Progenitor cell of endocrine pancreas (in vitro differentiated cells): ENCODE measurements at regions not wholly inside any gene's neighbourhood (a gene's known extent, or its start where the extent isn't known, plus 50 kb on each side); places are given as distances from the start of the nearest gene placed in this dataset.

Source experiments
- DNase-seq: peaks from one replicate; pipeline ENCODE4 v3.0.0; 2021; ENCODE audit warnings: low spot score; ENCODE audit not compliant: unreplicated experiment
- H3K27ac Mint-ChIP-seq: 2 replicates; pipeline ENCODE4 v1.8.0; 2021; ENCODE audit warnings: mild to moderate bottlenecking, moderate library complexity, mixed read lengths
- H3K27me3 Mint-ChIP-seq: 2 replicates; pipeline ENCODE4 v1.8.0; 2021; ENCODE audit warnings: mixed read lengths
- H3K36me3 Mint-ChIP-seq: 2 replicates; pipeline ENCODE4 v1.8.0; 2022; ENCODE audit warnings: mixed read lengths; ENCODE audit not compliant: insufficient read depth
- H3K4me1 Mint-ChIP-seq: 2 replicates; pipeline ENCODE4 v1.8.0; 2021; ENCODE audit warnings: low read depth, mixed read lengths
- H3K4me3 Mint-ChIP-seq: 2 replicates; pipeline ENCODE4 v1.8.0; 2021; ENCODE audit warnings: low read depth, mild to moderate bottlenecking, moderate library complexity, mixed read lengths
- H3K9me3 Mint-ChIP-seq: 2 replicates; pipeline ENCODE4 v1.8.0; 2021; ENCODE audit warnings: low read depth, mixed read lengths
- TF ChIP-seq, protein P1 (sequence below): fragments of 200-600 bp; sonication (generic); IDR thresholded peaks from one replicate; pipeline ENCODE4 v1.5.0; 2021; ENCODE audit warnings: antibody characterized with exemption, mild to moderate bottlenecking; ENCODE audit not compliant: unreplicated experiment

DNA sequence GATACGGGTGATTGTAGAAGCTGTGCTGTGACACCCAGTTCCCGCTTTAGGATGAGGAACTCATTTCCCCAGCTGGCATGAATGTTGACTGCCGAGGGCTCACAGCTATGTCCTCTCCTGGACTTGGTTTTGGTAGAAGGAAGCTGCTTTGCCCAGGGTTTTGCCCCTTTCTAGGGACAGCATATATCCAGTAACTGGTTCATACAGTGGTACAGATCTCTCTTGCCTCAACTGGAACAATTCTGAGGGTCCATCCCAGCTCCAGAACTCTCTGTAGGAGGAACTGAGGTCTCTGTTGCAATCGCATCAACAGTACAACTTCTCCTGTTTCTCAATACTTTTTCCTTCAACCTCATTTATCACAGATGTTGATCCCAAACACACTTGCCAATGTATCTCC, 54.5 kb upstream of the FNDC3B start:
- H3K27ac Mint-ChIP-seq, result no peak overlapping the region
- H3K9me3 Mint-ChIP-seq, result no peaks in the 10 kb centered on the region
- no peaks in the 10 kb centered on the region for H3K36me3 Mint-ChIP-seq
- H3K4me3 Mint-ChIP-seq, result no peak overlapping the region
- DNase-seq, result no peak
- H3K27me3 Mint-ChIP-seq, result no peaks in the 10 kb centered on the region
- peaks cover 8% of the 10 kb centered on the region for H3K4me1 Mint-ChIP-seq
- TF ChIP-seq, protein P1, sequence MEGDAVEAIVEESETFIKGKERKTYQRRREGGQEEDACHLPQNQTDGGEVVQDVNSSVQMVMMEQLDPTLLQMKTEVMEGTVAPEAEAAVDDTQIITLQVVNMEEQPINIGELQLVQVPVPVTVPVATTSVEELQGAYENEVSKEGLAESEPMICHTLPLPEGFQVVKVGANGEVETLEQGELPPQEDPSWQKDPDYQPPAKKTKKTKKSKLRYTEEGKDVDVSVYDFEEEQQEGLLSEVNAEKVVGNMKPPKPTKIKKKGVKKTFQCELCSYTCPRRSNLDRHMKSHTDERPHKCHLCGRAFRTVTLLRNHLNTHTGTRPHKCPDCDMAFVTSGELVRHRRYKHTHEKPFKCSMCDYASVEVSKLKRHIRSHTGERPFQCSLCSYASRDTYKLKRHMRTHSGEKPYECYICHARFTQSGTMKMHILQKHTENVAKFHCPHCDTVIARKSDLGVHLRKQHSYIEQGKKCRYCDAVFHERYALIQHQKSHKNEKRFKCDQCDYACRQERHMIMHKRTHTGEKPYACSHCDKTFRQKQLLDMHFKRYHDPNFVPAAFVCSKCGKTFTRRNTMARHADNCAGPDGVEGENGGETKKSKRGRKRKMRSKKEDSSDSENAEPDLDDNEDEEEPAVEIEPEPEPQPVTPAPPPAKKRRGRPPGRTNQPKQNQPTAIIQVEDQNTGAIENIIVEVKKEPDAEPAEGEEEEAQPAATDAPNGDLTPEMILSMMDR, result no peak

DNA sequence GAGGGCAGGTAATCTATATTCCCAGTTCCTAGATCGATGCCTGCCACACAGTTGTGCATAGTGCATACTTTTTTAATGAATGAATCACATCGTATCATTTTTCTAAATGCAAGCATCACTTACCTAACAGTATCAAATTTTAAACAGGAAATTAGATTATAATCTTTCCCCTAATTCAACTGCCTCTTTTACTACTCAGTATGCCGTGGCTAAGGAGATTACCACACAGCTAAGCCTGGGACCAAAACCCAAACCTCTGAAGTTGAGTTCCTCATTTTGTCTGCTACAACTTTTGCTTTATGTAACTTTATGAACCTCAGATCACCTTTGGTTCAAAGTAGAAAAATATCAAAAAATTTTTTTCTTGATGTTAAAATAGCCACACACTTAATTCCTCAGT, 53.2 kb upstream of the FNDC3B start:
- H3K4me3 Mint-ChIP-seq, result no peak overlapping the region
- peaks cover 3% of the 10 kb centered on the region for H3K9me3 Mint-ChIP-seq
- no peak overlapping the region for H3K27ac Mint-ChIP-seq
- TF ChIP-seq, protein P1, result no peak
- no peak for DNase-seq
- peaks cover 1% of the 10 kb centered on the region for H3K36me3 Mint-ChIP-seq
- no peaks in the 10 kb centered on the region for H3K27me3 Mint-ChIP-seq
- peaks cover under 1% of the 10 kb centered on the region for H3K4me1 Mint-ChIP-seq

DNA sequence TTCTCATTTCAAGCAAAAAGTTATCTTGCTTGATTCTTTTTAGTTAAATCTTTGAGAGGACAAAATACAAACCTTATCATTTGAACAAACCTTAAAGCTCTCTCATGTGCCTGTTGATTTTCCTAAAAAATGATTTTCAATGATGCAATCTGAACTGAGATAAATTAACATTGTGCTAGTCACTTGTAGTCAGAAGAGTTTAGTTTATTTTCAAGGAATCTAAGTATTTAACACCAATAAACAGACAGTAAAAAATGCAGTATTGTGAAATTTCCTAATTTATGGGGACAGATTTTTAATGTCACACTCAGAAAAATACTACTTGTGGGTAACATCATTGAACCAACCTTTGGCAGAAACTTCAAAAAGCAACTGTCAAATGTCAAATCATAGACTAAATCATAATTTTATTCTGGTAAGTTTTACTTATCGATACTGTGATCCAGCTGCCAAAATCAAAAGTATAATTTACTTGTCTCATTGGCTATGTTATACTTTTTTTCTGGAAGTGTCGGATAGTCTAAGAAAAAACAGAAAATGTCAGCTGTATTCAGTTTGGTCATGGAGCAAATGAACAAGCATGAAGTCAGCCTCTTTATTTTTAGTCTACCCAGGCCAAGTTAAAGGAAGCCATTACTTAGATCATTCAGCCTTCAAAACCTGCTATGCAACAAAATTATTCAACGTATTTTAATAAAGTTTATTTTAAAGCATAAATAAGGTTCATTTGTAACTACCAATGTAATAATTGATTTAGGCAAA, 52.4 kb upstream of the FNDC3B start:
- Mint-ChIP-seq H3K27me3 (no peaks in the 10 kb centered on the region), H3K27ac (no peak overlapping the region), H3K9me3 (peaks cover 3% of the 10 kb centered on the region), H3K4me1 (peaks cover 2% of the 10 kb centered on the region), H3K36me3 (peaks cover 1% of the 10 kb centered on the region), H3K4me3 (no peak overlapping the region)
- no peak for DNase-seq
- TF ChIP-seq, protein P1, result no peak
